RCC 7860 (cell line): ENCODE measurements at regions not wholly inside any gene's neighbourhood (a gene's known extent, or its start where the extent isn't known, plus 50 kb on each side); places are given as distances from the start of the nearest gene placed in this dataset.
A peak's percentile ranks its signal among the peaks of the same experiment; 100 is the strongest.
"Not testable (repeated sequence)": the region's sequence is repeated elsewhere in the genome, so short reads cannot be mapped to it uniquely, and the experiment has no call there.

ENCODE experiments used
- DNase-seq: peaks from one replicate; pipeline ENCODE4 v3.0.0-alpha.2; 2015; ENCODE audit warnings: low spot score
- FAIRE-seq: peaks from 2 replicates; lab custom pipeline; 2012; peaks lifted over from hg19 to GRCh38; lab: Jason Lieb, UNC

GRCh38 chr20:58044286-58044685, 184.2 kb downstream of the ANKRD60 start:
- DNase-seq: no peak
- FAIRE-seq: no peak

GRCh38 chr20:58043236-58044140, 185.0 kb downstream of the ANKRD60 start:
- DNase-seq (no peak), FAIRE-seq (no peak)

- no peak for FAIRE-seq
- no peak for DNase-seq
Measured at GRCh38 chr20:58042591-58042990, 185.9 kb downstream of the ANKRD60 start.

GRCh38 chr20:58040447-58041290, 187.8 kb downstream of the ANKRD60 start:
- FAIRE-seq (no peak), DNase-seq (peak; percentile 58)

GRCh38 chr20:58039274-58040092, 189.0 kb downstream of the ANKRD60 start:
- no peak for FAIRE-seq
- no peak for DNase-seq

- no peak for FAIRE-seq
Measured at GRCh38 chr20:58038123-58038654, 190.3 kb downstream of the ANKRD60 start.

GRCh38 chr20:58037631-58038030, 190.8 kb downstream of the ANKRD60 start:
- FAIRE-seq (no peak), DNase-seq (no peak)

More at GRCh38 chr20:58038123-58038654, 190.3 kb downstream of the ANKRD60 start:
- DNase-seq: no peak

- DNase-seq (no peak), FAIRE-seq (no peak)
Measured at GRCh38 chr20:58033026-58033536, 195.4 kb downstream of the ANKRD60 start.

- DNase-seq: no peak
- no peak for FAIRE-seq
Measured at GRCh38 chr20:58032599-58032998, 195.9 kb downstream of the ANKRD60 start.

GRCh38 chr20:58031350-58031749, 197.1 kb downstream of the ANKRD60 start:
- not testable (repeated sequence) for DNase-seq, FAIRE-seq

GRCh38 chr20:58028123-58028522, 200.3 kb downstream of the ANKRD60 start:
- DNase-seq (no peak), FAIRE-seq (no peak)

- no peak for DNase-seq
- no peak for FAIRE-seq
Measured at GRCh38 chr20:58026361-58026760, 202.1 kb downstream of the ANKRD60 start.

GRCh38 chr20:58025233-58025632, 203.2 kb downstream of the ANKRD60 start:
- FAIRE-seq (no peak), DNase-seq (no peak)

- no peak for FAIRE-seq
- no peak for DNase-seq
Measured at GRCh38 chr20:58024241-58024721, 204.2 kb downstream of the ANKRD60 start.

- no peak for FAIRE-seq
- DNase-seq: no peak
Measured at GRCh38 chr20:58023781-58024180, 204.7 kb downstream of the ANKRD60 start.

- FAIRE-seq: no peak
Measured at GRCh38 chr20:58023346-58023745, 205.1 kb downstream of the ANKRD60 start.

GRCh38 chr20:58022711-58023110, 205.7 kb downstream of the ANKRD60 start:
- DNase-seq: no peak

More at GRCh38 chr20:58023346-58023745, 205.1 kb downstream of the ANKRD60 start:
- no peak for DNase-seq

GRCh38 chr20:58021481-58021880, 207.0 kb downstream of the ANKRD60 start:
- FAIRE-seq: no peak
- DNase-seq: peak; percentile 29

More at GRCh38 chr20:58022711-58023110, 205.7 kb downstream of the ANKRD60 start:
- no peak for FAIRE-seq

GRCh38 chr20:58020656-58021454, 207.6 kb downstream of the ANKRD60 start:
- FAIRE-seq (no peak), DNase-seq (peak; percentile 48)
